ENCODE measurements at regions not wholly inside any gene's neighbourhood (a gene's known extent, or its start where the extent isn't known, plus 50 kb on each side); places are given as distances from the start of the nearest gene placed in this dataset.

- DNase-seq (no peak), ATAC-seq (no peak)
- Mint-ChIP-seq H3K27ac (no peak overlapping the region), H3K36me3 (ENCODE audit: low read depth) (no peaks in the 10 kb centered on the region), H3K9me3 (peaks cover 5% of the 10 kb centered on the region), H3K4me1 (ENCODE audit: low read depth) (no peaks in the 10 kb centered on the region), H3K4me3 (no peak overlapping the region), H3K27me3 (no peaks in the 10 kb centered on the region)
- intact Hi-C loops (cut with micrococcal nuclease), result no loop called here
- TF ChIP-seq, protein P1, sequence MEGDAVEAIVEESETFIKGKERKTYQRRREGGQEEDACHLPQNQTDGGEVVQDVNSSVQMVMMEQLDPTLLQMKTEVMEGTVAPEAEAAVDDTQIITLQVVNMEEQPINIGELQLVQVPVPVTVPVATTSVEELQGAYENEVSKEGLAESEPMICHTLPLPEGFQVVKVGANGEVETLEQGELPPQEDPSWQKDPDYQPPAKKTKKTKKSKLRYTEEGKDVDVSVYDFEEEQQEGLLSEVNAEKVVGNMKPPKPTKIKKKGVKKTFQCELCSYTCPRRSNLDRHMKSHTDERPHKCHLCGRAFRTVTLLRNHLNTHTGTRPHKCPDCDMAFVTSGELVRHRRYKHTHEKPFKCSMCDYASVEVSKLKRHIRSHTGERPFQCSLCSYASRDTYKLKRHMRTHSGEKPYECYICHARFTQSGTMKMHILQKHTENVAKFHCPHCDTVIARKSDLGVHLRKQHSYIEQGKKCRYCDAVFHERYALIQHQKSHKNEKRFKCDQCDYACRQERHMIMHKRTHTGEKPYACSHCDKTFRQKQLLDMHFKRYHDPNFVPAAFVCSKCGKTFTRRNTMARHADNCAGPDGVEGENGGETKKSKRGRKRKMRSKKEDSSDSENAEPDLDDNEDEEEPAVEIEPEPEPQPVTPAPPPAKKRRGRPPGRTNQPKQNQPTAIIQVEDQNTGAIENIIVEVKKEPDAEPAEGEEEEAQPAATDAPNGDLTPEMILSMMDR (IDR thresholded peaks at IDR 0.05), result no peak
- CTCF ChIA-PET, result no interaction called here
- POLR2A ChIA-PET, result no interaction called here
These were observed 262.2 kb upstream of the CEP162 start for GRCh38 chr6:84489598-84489997.

DNA sequence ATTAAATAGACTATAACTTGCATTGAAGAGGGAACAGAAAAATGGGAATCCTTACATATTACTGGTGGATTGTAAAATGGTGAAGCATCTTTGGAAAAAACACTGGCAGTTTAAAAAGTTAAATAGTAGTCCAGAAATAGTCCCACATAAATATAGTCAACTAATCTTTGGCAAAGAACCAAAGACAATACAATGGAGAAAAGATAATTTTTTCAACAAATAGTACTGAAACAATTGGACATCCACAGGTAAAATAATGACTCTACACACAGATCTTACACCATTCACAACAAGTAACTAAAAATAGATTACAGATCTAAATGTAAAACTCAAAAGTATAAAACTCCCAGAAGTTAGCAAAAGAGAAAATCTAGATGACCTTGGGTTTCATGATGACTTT lies 259.1 kb upstream of the CEP162 start:
- H3K4me1 Mint-ChIP-seq (ENCODE audit: low read depth), result no peaks in the 10 kb centered on the region
- no peak overlapping the region for H3K4me3 Mint-ChIP-seq
- intact Hi-C loops (cut with micrococcal nuclease), result no loop called here
- no peak for ATAC-seq
- H3K36me3 Mint-ChIP-seq (ENCODE audit: low read depth), result no peaks in the 10 kb centered on the region
- TF ChIP-seq, protein P1 (IDR thresholded peaks at IDR 0.05), result no peak
- no peaks in the 10 kb centered on the region for H3K27me3 Mint-ChIP-seq
- no peak overlapping the region for H3K27ac Mint-ChIP-seq
- no peak for DNase-seq
- CTCF ChIA-PET, result no interaction called here
- POLR2A ChIA-PET, result no interaction called here
- peaks cover 10% of the 10 kb centered on the region for H3K9me3 Mint-ChIP-seq

GRCh38 chr6:84469144-84469543 lies 241.7 kb upstream of the CEP162 start:
- ATAC-seq (no peak), DNase-seq (no peak)
- Mint-ChIP-seq H3K36me3 (ENCODE audit: low read depth) (no peaks in the 10 kb centered on the region), H3K27ac (no peak overlapping the region), H3K9me3 (no peaks in the 10 kb centered on the region), H3K4me1 (ENCODE audit: low read depth) (no peaks in the 10 kb centered on the region), H3K27me3 (no peaks in the 10 kb centered on the region), H3K4me3 (no peak overlapping the region)
- ChIA-PET CTCF (no interaction called here), POLR2A (no interaction called here)
- TF ChIP-seq, protein P1 (IDR thresholded peaks at IDR 0.05), result no peak
- intact Hi-C loops (cut with micrococcal nuclease), result no loop called here

DNA sequence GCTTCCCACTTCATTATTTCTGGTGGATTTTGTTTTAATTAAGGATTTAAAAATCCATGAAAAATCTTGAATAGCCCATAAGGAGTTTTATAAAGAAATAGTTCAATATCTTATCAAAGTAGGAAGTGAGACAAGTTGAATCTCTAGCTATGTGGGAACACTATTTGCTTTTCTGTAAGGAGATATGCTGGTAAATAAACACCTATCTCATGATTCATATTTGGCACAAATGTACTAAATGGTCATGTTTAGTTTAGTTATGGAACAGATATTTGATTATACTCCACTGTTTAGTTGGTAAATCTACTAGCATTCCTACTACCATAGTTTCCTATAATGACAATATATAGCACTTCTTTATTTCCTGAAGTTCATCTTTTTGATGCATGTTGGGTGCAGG lies 239.9 kb upstream of the CEP162 start:
- TF ChIP-seq, protein P1 (IDR thresholded peaks at IDR 0.05), result no peak
- DNase-seq (no peak), ATAC-seq (no peak)
- H3K36me3 Mint-ChIP-seq (ENCODE audit: low read depth), result no peaks in the 10 kb centered on the region
- no peaks in the 10 kb centered on the region for H3K27me3 Mint-ChIP-seq
- ChIA-PET CTCF (no interaction called here), POLR2A (no interaction called here)
- H3K27ac Mint-ChIP-seq, result no peak overlapping the region
- H3K4me3 Mint-ChIP-seq, result no peak overlapping the region
- H3K4me1 Mint-ChIP-seq (ENCODE audit: low read depth), result no peaks in the 10 kb centered on the region
- intact Hi-C loops (cut with micrococcal nuclease), result no loop called here
- H3K9me3 Mint-ChIP-seq, result no peaks in the 10 kb centered on the region

DNA sequence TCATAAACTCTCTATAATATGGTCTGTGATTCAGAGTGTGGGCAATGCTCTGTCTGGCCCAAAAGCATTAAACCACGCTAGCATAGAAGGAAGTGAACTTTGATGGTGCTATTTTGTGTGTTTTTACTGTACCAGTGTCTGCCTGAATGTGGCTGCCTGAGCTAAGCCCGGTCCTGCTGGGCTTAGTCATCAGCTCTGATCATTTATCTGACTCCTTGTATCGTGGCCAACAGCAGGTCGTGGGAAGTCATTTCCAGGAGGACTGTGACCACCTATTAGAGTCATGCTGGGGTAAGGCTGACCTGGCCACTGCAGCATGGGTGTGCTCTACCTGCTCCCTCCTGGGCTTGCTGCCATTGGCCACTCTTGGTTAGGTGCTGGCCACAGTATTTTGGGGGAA lies 239.1 kb upstream of the CEP162 start:
- Mint-ChIP-seq H3K36me3 (ENCODE audit: low read depth) (no peaks in the 10 kb centered on the region), H3K9me3 (no peaks in the 10 kb centered on the region), H3K27ac (no peak overlapping the region), H3K4me1 (ENCODE audit: low read depth) (no peaks in the 10 kb centered on the region), H3K4me3 (no peak overlapping the region), H3K27me3 (no peaks in the 10 kb centered on the region)
- intact Hi-C loops (cut with micrococcal nuclease), result no loop called here
- TF ChIP-seq, protein P1 (IDR thresholded peaks at IDR 0.05), result no peak
- DNase-seq (no peak), ATAC-seq (no peak)
- ChIA-PET CTCF (no interaction called here), POLR2A (interaction anchor here (0.6 kb wide), 1 partner anchor 1158 kb away, joined by 5 read pairs; no protein-coding TSS in a partner anchor)
